OCI-LY3 (cell line): ENCODE measurements at regions not wholly inside any gene's neighbourhood (a gene's known extent, or its start where the extent isn't known, plus 50 kb on each side); places are given as distances from the start of the nearest gene placed in this dataset.

ENCODE experiments used
- H2AFZ ChIP-seq: fragments of 200-600, 300-600 bp; shearing (Covaris generic); 2 replicates; pipeline ENCODE4 v1.6.0; 2014; ENCODE audit warnings: antibody characterized with exemption, low read depth, low read length
- H3K27ac ChIP-seq: fragments of 200-600, 300-600 bp; sonication (generic); 2 replicates; pipeline ENCODE4 v1.5.1; 2014; ENCODE audit warnings: mild to moderate bottlenecking, low read length, moderate library complexity, mixed read lengths
- H3K27me3 ChIP-seq: fragments of 200-600, 300-600 bp; sonication (generic); 2 replicates; pipeline ENCODE4 v1.6.1; 2014; ENCODE audit warnings: low read depth, low read length, mixed read lengths
- H3K36me3 ChIP-seq: fragments of 200-600, 300-600 bp; sonication (generic); replicated peaks from 2 replicates; pipeline ENCODE3; 2014; ENCODE audit warnings: low read depth, low read length, mixed read lengths
- H3K4me1 ChIP-seq: fragments of 300-600, 200-600 bp; sonication (generic); 2 replicates; pipeline ENCODE4 v1.6.1; 2014; ENCODE audit warnings: low read length, mixed read lengths
- H3K4me2 ChIP-seq: fragments of 200-600, 300-600 bp; sonication (generic); 2 replicates; pipeline ENCODE4 v1.6.1; 2014; ENCODE audit warnings: low read length, mixed read lengths
- H3K4me3 ChIP-seq: fragments of 300-600, 200-600 bp; sonication (generic); 2 replicates; pipeline ENCODE4 v1.5.1; 2014; ENCODE audit warnings: antibody characterized with exemption, mild to moderate bottlenecking, low read length, moderate library complexity
- H3K79me2 ChIP-seq: fragments of 300-600, 200-600 bp; shearing (Covaris generic); 2 replicates; pipeline ENCODE4 v1.6.1; 2014; ENCODE audit warnings: mild to moderate bottlenecking, low read length, mixed read lengths
- H3K9ac ChIP-seq: fragments of 300-600, 200-600 bp; shearing (Covaris generic); 2 replicates; pipeline ENCODE4 v1.6.0; 2014; ENCODE audit warnings: mild to moderate bottlenecking, low read length, moderate library complexity
- H3K9me3 ChIP-seq: fragments of 200-600, 300-600 bp; shearing (Covaris generic); 2 replicates; pipeline ENCODE4 v1.6.1; 2014; ENCODE audit warnings: low read length, mixed read lengths; ENCODE audit not compliant: insufficient read depth
- H4K20me1 ChIP-seq: fragments of 200-600, 300-600 bp; sonication (generic); 2 replicates; pipeline ENCODE4 v1.6.1; 2016; ENCODE audit warnings: low read length, mixed read lengths; ENCODE audit not compliant: insufficient read depth
- EZH2phosphoT487 ChIP-seq: fragments of 200-600 bp; shearing (Covaris generic); IDR thresholded peaks from 2 replicates; pipeline ENCODE4 v1.6.1; 2018; ENCODE audit warnings: antibody characterized with exemption, mixed run types, low read depth
- TF ChIP-seq, protein P1 (sequence below): fragments of 200-600, 300-600 bp; sonication (generic); IDR thresholded peaks from 2 replicates; pipeline ENCODE4 v1.5.1; 2014; ENCODE audit warnings: antibody characterized with exemption, low read length, low read depth

DNA sequence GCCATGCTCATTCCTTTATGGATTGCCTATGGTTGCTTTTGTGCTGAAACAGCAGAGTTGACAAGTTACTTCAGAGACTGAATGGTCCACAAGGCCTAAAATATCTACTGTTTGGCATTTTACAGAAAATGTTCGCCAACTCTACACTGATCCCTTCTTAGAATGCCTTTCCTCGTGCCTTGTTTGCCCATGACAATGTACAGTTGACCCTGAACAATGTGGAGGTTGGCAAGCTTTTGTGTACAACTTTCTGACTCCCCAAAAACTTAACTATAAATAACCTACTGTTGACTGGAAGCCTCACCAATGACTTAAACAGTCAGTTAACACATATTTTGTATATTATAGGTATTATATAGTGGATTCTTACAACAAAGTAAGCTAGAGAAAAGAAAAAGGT lies 361.4 kb downstream of the EPHA4 start:
- Histone ChIP-seq H3K36me3 (no peaks in the 10 kb centered on the region), H3K4me3 (no peak overlapping the region), H4K20me1 (no peaks in the 10 kb centered on the region), H3K27me3 (no peaks in the 10 kb centered on the region), H3K4me1 (no peaks in the 10 kb centered on the region), H3K9ac (no peak overlapping the region), H3K9me3 (no peaks in the 10 kb centered on the region), H3K27ac (no peak overlapping the region), H3K79me2 (no peaks in the 10 kb centered on the region), H3K4me2 (no peak overlapping the region), H2AFZ (no peak overlapping the region)
- TF ChIP-seq, protein P1, sequence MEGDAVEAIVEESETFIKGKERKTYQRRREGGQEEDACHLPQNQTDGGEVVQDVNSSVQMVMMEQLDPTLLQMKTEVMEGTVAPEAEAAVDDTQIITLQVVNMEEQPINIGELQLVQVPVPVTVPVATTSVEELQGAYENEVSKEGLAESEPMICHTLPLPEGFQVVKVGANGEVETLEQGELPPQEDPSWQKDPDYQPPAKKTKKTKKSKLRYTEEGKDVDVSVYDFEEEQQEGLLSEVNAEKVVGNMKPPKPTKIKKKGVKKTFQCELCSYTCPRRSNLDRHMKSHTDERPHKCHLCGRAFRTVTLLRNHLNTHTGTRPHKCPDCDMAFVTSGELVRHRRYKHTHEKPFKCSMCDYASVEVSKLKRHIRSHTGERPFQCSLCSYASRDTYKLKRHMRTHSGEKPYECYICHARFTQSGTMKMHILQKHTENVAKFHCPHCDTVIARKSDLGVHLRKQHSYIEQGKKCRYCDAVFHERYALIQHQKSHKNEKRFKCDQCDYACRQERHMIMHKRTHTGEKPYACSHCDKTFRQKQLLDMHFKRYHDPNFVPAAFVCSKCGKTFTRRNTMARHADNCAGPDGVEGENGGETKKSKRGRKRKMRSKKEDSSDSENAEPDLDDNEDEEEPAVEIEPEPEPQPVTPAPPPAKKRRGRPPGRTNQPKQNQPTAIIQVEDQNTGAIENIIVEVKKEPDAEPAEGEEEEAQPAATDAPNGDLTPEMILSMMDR: no peak
- TF ChIP-seq EZH2phosphoT487: no peak

DNA sequence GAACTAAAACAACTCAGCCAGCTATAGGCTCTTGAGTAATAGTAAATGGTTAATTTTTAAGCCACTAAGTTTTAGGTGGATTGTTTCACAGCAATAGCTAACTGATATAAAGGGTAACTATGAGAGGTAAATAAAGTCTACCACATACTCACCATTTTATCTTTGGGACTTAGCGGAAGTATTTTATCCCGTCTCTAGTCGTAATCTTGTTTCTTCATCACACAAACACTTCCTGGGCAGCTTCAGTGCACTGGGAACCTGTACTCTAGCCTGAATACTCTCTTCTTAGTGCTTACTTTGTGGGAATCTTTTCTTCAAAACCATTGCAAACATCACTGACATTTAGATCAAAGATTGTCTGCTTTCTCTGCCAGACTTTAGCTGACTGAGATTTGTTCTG lies 360.5 kb downstream of the EPHA4 start:
- no peaks in the 10 kb centered on the region for H3K27me3 ChIP-seq
- no peaks in the 10 kb centered on the region for H4K20me1 ChIP-seq
- H3K4me2 ChIP-seq: no peak overlapping the region
- H2AFZ ChIP-seq: no peak overlapping the region
- no peaks in the 10 kb centered on the region for H3K9me3 ChIP-seq
- no peak overlapping the region for H3K9ac ChIP-seq
- no peak overlapping the region for H3K27ac ChIP-seq
- H3K4me1 ChIP-seq: peaks cover 4% of the 10 kb centered on the region
- H3K36me3 ChIP-seq: no peaks in the 10 kb centered on the region
- H3K4me3 ChIP-seq: no peak overlapping the region
- TF ChIP-seq, protein P1: no peak
- TF ChIP-seq EZH2phosphoT487: no peak
- no peaks in the 10 kb centered on the region for H3K79me2 ChIP-seq

DNA sequence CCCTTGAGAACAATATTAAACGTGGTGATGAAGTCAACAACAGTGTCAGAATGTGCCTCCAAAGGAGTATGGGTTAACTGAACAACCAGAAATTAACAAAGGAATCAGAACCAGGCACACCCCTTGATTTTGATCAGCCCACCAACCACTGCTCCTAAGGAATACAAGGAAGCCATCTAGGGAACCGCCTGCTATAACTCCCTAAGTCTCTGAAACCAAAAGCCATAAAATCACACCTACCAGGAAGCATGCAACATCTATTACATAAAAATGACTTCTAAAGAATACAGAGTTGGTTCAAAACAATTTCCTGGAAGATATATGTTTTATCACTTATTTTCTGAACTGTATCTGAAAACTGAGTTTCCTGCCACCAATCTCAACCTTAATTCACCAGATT lies 360.0 kb downstream of the EPHA4 start:
- Histone ChIP-seq H3K79me2 (no peaks in the 10 kb centered on the region), H2AFZ (no peak overlapping the region), H3K4me3 (no peak overlapping the region), H3K27me3 (no peaks in the 10 kb centered on the region), H3K4me2 (no peak overlapping the region), H3K9me3 (no peaks in the 10 kb centered on the region), H3K9ac (no peak overlapping the region), H3K4me1 (peaks cover 7% of the 10 kb centered on the region), H3K27ac (no peak overlapping the region), H3K36me3 (no peaks in the 10 kb centered on the region), H4K20me1 (no peaks in the 10 kb centered on the region)
- TF ChIP-seq EZH2phosphoT487: no peak
- TF ChIP-seq, protein P1: no peak

DNA sequence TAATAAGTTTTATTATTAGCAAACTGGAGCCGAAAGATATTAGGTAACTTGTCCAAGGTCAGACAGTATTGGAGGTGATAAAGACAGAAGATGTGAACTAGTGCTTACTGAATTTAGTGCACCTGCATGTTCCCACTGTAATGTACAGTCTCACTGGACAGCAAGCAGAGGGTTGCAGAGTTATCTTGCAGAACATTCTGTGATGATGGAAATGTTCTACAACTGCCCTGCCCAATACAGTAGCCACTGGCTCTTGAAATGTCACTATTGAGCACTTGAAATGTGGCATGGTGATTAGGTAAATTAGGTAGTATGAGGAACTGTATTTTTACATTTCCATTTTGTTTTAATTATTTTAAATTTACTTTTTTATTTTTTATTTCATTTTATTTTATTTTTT lies 356.6 kb downstream of the EPHA4 start:
- Histone ChIP-seq H3K9ac (no peak overlapping the region), H3K4me1 (peaks cover 7% of the 10 kb centered on the region), H3K79me2 (no peaks in the 10 kb centered on the region), H3K9me3 (no peaks in the 10 kb centered on the region), H3K27me3 (no peaks in the 10 kb centered on the region), H3K27ac (no peak overlapping the region), H3K36me3 (no peaks in the 10 kb centered on the region), H3K4me2 (no peak overlapping the region), H3K4me3 (no peak overlapping the region), H4K20me1 (no peaks in the 10 kb centered on the region), H2AFZ (no peak overlapping the region)
- TF ChIP-seq, protein P1: no peak
- TF ChIP-seq EZH2phosphoT487: no peak
